IMR-90 (cell line): ENCODE measurements at regions not wholly inside any gene's neighbourhood (a gene's known extent, or its start where the extent isn't known, plus 50 kb on each side); places are given as distances from the start of the nearest gene placed in this dataset.

Experiments used
- BHLHE40 ChIP-seq: fragments of 150-350 bp; IDR thresholded peaks from 2 replicates; pipeline ENCODE4 v1.6.1; 2016; ENCODE audit warnings: mild to moderate bottlenecking, low read depth, low read length
- MXI1 ChIP-seq: IDR thresholded peaks from 2 replicates; pipeline ENCODE4 v1.6.1; 2012; ENCODE audit warnings: low read depth, mild to moderate bottlenecking, low read length, moderate library complexity, borderline replicate concordance
- POLR2A ChIP-seq: IDR thresholded peaks from 2 replicates; pipeline ENCODE4 v1.6.1; 2012; ENCODE audit warnings: mild to moderate bottlenecking, low read depth, low read length
- TF ChIP-seq, protein P1 (sequence below): conservative IDR thresholded peaks from 2 replicates; pipeline ENCODE4 v1.5.1; 2012; ENCODE audit warnings: mild to moderate bottlenecking, low read depth, low read length, improper control_type of control experiment

GRCh38 chr3:34881026-34881425 is 758.3 kb upstream of the ARPP21 start:
- TF ChIP-seq, protein P1, sequence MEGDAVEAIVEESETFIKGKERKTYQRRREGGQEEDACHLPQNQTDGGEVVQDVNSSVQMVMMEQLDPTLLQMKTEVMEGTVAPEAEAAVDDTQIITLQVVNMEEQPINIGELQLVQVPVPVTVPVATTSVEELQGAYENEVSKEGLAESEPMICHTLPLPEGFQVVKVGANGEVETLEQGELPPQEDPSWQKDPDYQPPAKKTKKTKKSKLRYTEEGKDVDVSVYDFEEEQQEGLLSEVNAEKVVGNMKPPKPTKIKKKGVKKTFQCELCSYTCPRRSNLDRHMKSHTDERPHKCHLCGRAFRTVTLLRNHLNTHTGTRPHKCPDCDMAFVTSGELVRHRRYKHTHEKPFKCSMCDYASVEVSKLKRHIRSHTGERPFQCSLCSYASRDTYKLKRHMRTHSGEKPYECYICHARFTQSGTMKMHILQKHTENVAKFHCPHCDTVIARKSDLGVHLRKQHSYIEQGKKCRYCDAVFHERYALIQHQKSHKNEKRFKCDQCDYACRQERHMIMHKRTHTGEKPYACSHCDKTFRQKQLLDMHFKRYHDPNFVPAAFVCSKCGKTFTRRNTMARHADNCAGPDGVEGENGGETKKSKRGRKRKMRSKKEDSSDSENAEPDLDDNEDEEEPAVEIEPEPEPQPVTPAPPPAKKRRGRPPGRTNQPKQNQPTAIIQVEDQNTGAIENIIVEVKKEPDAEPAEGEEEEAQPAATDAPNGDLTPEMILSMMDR, result no peak
- TF ChIP-seq POLR2A (no peak), MXI1 (no peak), BHLHE40 (no peak)
